Loucy (cell line): ENCODE measurements at regions not wholly inside any gene's neighbourhood (a gene's known extent, or its start where the extent isn't known, plus 50 kb on each side); places are given as distances from the start of the nearest gene placed in this dataset.

Source experiments
- EZH2phosphoT487 ChIP-seq: fragments of 200-600 bp; IDR thresholded peaks from 2 replicates; pipeline ENCODE4 v1.6.1; 2018; ENCODE audit warnings: antibody characterized with exemption, mild to moderate bottlenecking, moderate library complexity, borderline replicate concordance
- TF ChIP-seq, protein P1 (sequence below): fragments of 200-600 bp; sonication (generic); conservative IDR thresholded peaks from 2 replicates; pipeline ENCODE4 v1.5.1; 2014; ENCODE audit warnings: mild to moderate bottlenecking, antibody characterized with exemption, low read length

DNA sequence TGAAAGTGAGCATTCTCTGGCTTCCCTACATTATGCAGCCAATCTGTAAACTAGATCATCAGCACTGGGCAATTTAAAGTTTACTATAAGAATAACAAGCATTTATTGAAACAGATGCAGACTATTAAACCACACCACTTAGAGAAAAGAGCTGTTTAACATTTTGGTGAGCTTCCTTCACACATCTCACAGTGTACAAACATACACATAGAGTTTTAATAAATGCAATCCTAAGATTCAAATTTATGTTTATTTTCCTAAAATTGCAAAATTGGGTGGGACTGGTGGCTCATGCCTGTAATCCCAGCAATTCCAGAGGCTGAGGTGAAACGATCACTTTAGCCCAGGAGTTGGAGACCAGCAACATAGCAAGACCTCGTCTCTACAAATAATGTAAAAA, 199.3 kb downstream of the SH3BP4 start:
- TF ChIP-seq, protein P1, sequence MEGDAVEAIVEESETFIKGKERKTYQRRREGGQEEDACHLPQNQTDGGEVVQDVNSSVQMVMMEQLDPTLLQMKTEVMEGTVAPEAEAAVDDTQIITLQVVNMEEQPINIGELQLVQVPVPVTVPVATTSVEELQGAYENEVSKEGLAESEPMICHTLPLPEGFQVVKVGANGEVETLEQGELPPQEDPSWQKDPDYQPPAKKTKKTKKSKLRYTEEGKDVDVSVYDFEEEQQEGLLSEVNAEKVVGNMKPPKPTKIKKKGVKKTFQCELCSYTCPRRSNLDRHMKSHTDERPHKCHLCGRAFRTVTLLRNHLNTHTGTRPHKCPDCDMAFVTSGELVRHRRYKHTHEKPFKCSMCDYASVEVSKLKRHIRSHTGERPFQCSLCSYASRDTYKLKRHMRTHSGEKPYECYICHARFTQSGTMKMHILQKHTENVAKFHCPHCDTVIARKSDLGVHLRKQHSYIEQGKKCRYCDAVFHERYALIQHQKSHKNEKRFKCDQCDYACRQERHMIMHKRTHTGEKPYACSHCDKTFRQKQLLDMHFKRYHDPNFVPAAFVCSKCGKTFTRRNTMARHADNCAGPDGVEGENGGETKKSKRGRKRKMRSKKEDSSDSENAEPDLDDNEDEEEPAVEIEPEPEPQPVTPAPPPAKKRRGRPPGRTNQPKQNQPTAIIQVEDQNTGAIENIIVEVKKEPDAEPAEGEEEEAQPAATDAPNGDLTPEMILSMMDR = no peak
- no peak for TF ChIP-seq EZH2phosphoT487
